Fibroblast of lung (primary cell): ENCODE measurements at regions not wholly inside any gene's neighbourhood (a gene's known extent, or its start where the extent isn't known, plus 50 kb on each side); places are given as distances from the start of the nearest gene placed in this dataset.

Experiments
- DNase-seq, 2 donors: peaks; one replicate each; pipeline versions ENCODE4 v3.0.0 to v3.0.0-alpha.2; 2010; ENCODE audit warnings: low read depth in 2 of 2
- H2AFZ ChIP-seq: 2 replicates; pipeline ENCODE4 v1.5.1; 2012; ENCODE audit warnings: low read length, control low read depth, inconsistent platforms
- H3K27ac ChIP-seq: 2 replicates; pipeline ENCODE4 v1.5.1; 2011; ENCODE audit warnings: low read length, control low read depth; ENCODE audit not compliant: insufficient read depth
- H3K27me3 ChIP-seq: 2 replicates; pipeline ENCODE4 v1.5.1; 2011; ENCODE audit warnings: mild to moderate bottlenecking, low read length; ENCODE audit not compliant: control insufficient read depth, insufficient read depth
- H3K36me3 ChIP-seq: 2 replicates; pipeline ENCODE4 v1.5.1; 2011; ENCODE audit warnings: low read length; ENCODE audit not compliant: control insufficient read depth, insufficient read depth
- H3K4me1 ChIP-seq: 2 replicates; pipeline ENCODE4 v1.5.1; 2011; ENCODE audit warnings: low read length; ENCODE audit not compliant: control insufficient read depth, insufficient read depth; ENCODE audit errors: extremely low read depth
- H3K4me2 ChIP-seq: 2 replicates; pipeline ENCODE4 v1.5.1; 2011; ENCODE audit warnings: low read length, control low read depth; ENCODE audit not compliant: insufficient read depth; ENCODE audit errors: extremely low read depth
- H3K4me3 ChIP-seq, 4 experiments: fragments of 200-600 bp in 1 of 4; sonication (generic) in 1 of 4; replicated peaks in 1 of 4; 2 replicates each; pipeline ENCODE4 v1.5.1; 2011 to 2016; ENCODE audit warnings: low read length in 4 of 4, low read depth in 3 of 4, mild to moderate bottlenecking in 3 of 4, control low read depth in 2 of 4, inconsistent platforms in 1 of 4, mixed read lengths in 1 of 4; ENCODE audit not compliant: insufficient read depth in 1 of 4; ENCODE audit errors: control extremely low read depth in 1 of 4
- H3K79me2 ChIP-seq: 2 replicates; pipeline ENCODE4 v1.5.1; 2012; ENCODE audit warnings: mild to moderate bottlenecking, low read length, inconsistent platforms; ENCODE audit not compliant: control insufficient read depth, insufficient read depth
- H3K9ac ChIP-seq: 2 replicates; pipeline ENCODE4 v1.5.1; 2011; ENCODE audit warnings: mild to moderate bottlenecking, low read length, control low read depth; ENCODE audit not compliant: insufficient read depth
- H3K9me3 ChIP-seq: 2 replicates; pipeline ENCODE4 v1.5.1; 2012; ENCODE audit warnings: low read depth, low read length; ENCODE audit not compliant: control insufficient read depth, insufficient read depth
- H4K20me1 ChIP-seq: 2 replicates; pipeline ENCODE4 v1.5.1; 2011; ENCODE audit warnings: low read length; ENCODE audit not compliant: control insufficient read depth, insufficient read depth; ENCODE audit errors: extremely low read depth
- CTCF ChIP-seq, 2 donors: IDR thresholded peaks in 1 of 2; conservative IDR thresholded peaks in 1 of 2; 1 replicate in 1 of 2; 2 replicates in 1 of 2; pipeline ENCODE4 v1.5.1; 2011 to 2012; ENCODE audit warnings: low read length in 2 of 2, control low read depth in 1 of 2, inconsistent platforms in 1 of 2, low read depth in 1 of 2, mild to moderate bottlenecking in 1 of 2
- EZH2 ChIP-seq: IDR thresholded peaks from 2 replicates; pipeline ENCODE4 v1.5.1; 2012; ENCODE audit warnings: low read length, control low read depth, mild to moderate bottlenecking; ENCODE audit errors: missing control alignments

- Histone ChIP-seq H3K9ac (no peak overlapping the region), H3K4me3 (no peak overlapping the region), H4K20me1 (no peaks in the 10 kb centered on the region), H3K79me2 (no peaks in the 10 kb centered on the region), H3K36me3 (no peaks in the 10 kb centered on the region), H2AFZ (no peak overlapping the region), H3K27ac (no peak overlapping the region), H3K27me3 (no peaks in the 10 kb centered on the region), H3K4me1 (no peaks in the 10 kb centered on the region), H3K9me3 (no peaks in the 10 kb centered on the region), H3K4me2 (no peak overlapping the region)
- TF ChIP-seq EZH2, result no peak
- TF ChIP-seq CTCF (conservative IDR thresholded peaks at IDR 0.05 in 1 of 2, IDR thresholded peaks at IDR 0.05 in 1 of 2; ENCODE audit: low read depth in 1 of 2, low read length in 2 of 2), result no peak
- DNase-seq, result no peak
Measured at GRCh38 chr6:122913558-122913957, 82.5 kb upstream of the CLVS2 start.

- no peaks in the 10 kb centered on the region for H3K9me3 ChIP-seq
- H2AFZ ChIP-seq, result no peak overlapping the region
- H3K4me1 ChIP-seq, result no peaks in the 10 kb centered on the region
- no peaks in the 10 kb centered on the region for H4K20me1 ChIP-seq
- TF ChIP-seq EZH2, result no peak
- no peak overlapping the region for H3K9ac ChIP-seq
- no peak for DNase-seq
- H3K27me3 ChIP-seq, result no peaks in the 10 kb centered on the region
- H3K79me2 ChIP-seq, result no peaks in the 10 kb centered on the region
- H3K4me2 ChIP-seq, result no peak overlapping the region
- no peak overlapping the region for H3K27ac ChIP-seq
- no peak overlapping the region for H3K4me3 ChIP-seq
- H3K36me3 ChIP-seq, result no peaks in the 10 kb centered on the region
Measured at GRCh38 chr6:122918714-122919113, 77.3 kb upstream of the CLVS2 start.

- Histone ChIP-seq H2AFZ (no peak overlapping the region), H3K27me3 (no peaks in the 10 kb centered on the region), H3K4me1 (no peaks in the 10 kb centered on the region), H3K4me3 (no peak overlapping the region), H3K9ac (no peak overlapping the region), H4K20me1 (no peaks in the 10 kb centered on the region), H3K79me2 (no peaks in the 10 kb centered on the region), H3K4me2 (no peak overlapping the region), H3K9me3 (no peaks in the 10 kb centered on the region), H3K27ac (no peak overlapping the region), H3K36me3 (no peaks in the 10 kb centered on the region)
- no peak for DNase-seq
- TF ChIP-seq EZH2, result no peak
- TF ChIP-seq CTCF (conservative IDR thresholded peaks at IDR 0.05 in 1 of 2, IDR thresholded peaks at IDR 0.05 in 1 of 2; ENCODE audit: low read depth in 1 of 2, low read length in 2 of 2), result no peak
Measured at GRCh38 chr6:122930252-122931180, 65.5 kb upstream of the CLVS2 start.
